Spleen (tissue), 7 donors: ENCODE measurements at regions not wholly inside any gene's neighbourhood (a gene's known extent, or its start where the extent isn't known, plus 50 kb on each side); places are given as distances from the start of the nearest gene placed in this dataset.

ENCODE experiments used
- CTCF ChIP-seq, 11 experiments: fragments of 200-600 bp in 7 of 11; fragments of 450-650 bp in 4 of 11; sonication (generic) in 4 of 11; IDR thresholded peaks in 8 of 11; conservative IDR thresholded peaks in 3 of 11; 1 replicate in 7 of 11; 2 replicates in 4 of 11; pipeline versions ENCODE4 v1.4.0 to v1.8.0; 2016 to 2021; ENCODE audit warnings: antibody characterized with exemption in 11 of 11, inconsistent platforms in 4 of 11, mild to moderate bottlenecking in 1 of 11
- POLR2A ChIP-seq, 3 donors: fragments of 450-650 bp; IDR thresholded peaks; one replicate each; pipeline ENCODE4 v1.5.1; 2017; ENCODE audit warnings: antibody characterized with exemption in 3 of 3, mild to moderate bottlenecking in 1 of 3
- POLR2AphosphoS5 ChIP-seq, 3 donors: sonication (generic); formaldehyde crosslinking; IDR thresholded peaks; one replicate each; pipeline ENCODE4 v1.5.1; 2017; ENCODE audit warnings: antibody characterized with exemption in 3 of 3
- donor health status: DM: no; HTN: no; CAD: no; lungs with moderate emphysema.
- donor health status: DM: no; HTN: no; CAD: no.
- donor health status: DM: no; HTN: no; CAD: no.

- TF ChIP-seq CTCF (IDR thresholded peaks at IDR 0.05 in 8 of 11, conservative IDR thresholded peaks at IDR 0.05 in 3 of 11) = no peak
- no peak for TF ChIP-seq POLR2A (IDR thresholded peaks at IDR 0.05)
- TF ChIP-seq POLR2AphosphoS5 (IDR thresholded peaks at IDR 0.05) = no peak
These were observed 481.3 kb downstream of the CCDC171 start for GRCh38 chr9:16033921-16034691.
